HG02571 (cell line): ENCODE measurements at regions not wholly inside any gene's neighbourhood (a gene's known extent, or its start where the extent isn't known, plus 50 kb on each side); places are given as distances from the start of the nearest gene placed in this dataset.

Experiments
- ATAC-seq: cut with Tn5 transposase; IDR thresholded peaks from one replicate; pipeline ENCODE4 v1.9.1; 2021; ENCODE audit warnings: mild to moderate bottlenecking, moderate library complexity; ENCODE audit not compliant: unreplicated experiment

- no peak for ATAC-seq
These were observed 570.8 kb upstream of the TLE4 start for GRCh38 chr9:79001012-79001411.

GRCh38 chr9:79003514-79003913, 568.3 kb upstream of the TLE4 start:
- no peak for ATAC-seq

- no peak for ATAC-seq
These were observed 567.7 kb upstream of the TLE4 start for GRCh38 chr9:79004032-79004431.

GRCh38 chr9:79006546-79006945, 565.2 kb upstream of the TLE4 start:
- ATAC-seq, result no peak

- peak; percentile 89 for ATAC-seq
These were observed 563.9 kb upstream of the TLE4 start for GRCh38 chr9:79007701-79008483.

GRCh38 chr9:79008916-79009315, 562.8 kb upstream of the TLE4 start:
- no peak for ATAC-seq

GRCh38 chr9:79011461-79011860, 560.3 kb upstream of the TLE4 start:
- no peak for ATAC-seq

- ATAC-seq, result no peak
These were observed 559.2 kb upstream of the TLE4 start for GRCh38 chr9:79012561-79012960.

GRCh38 chr9:79013715-79014610, 557.8 kb upstream of the TLE4 start:
- ATAC-seq, result no peak

GRCh38 chr9:79014929-79015699, 556.7 kb upstream of the TLE4 start:
- ATAC-seq, result no peak

GRCh38 chr9:79015951-79016350, 555.8 kb upstream of the TLE4 start:
- no peak for ATAC-seq

GRCh38 chr9:79020276-79020675, 551.5 kb upstream of the TLE4 start:
- ATAC-seq, result no peak

GRCh38 chr9:79021084-79021483, 550.7 kb upstream of the TLE4 start:
- no peak for ATAC-seq

- no peak for ATAC-seq
These were observed 548.6 kb upstream of the TLE4 start for GRCh38 chr9:79023134-79023580.

GRCh38 chr9:79026316-79026715, 545.4 kb upstream of the TLE4 start:
- peak; percentile 79 for ATAC-seq

- no peak for ATAC-seq
These were observed 543.7 kb upstream of the TLE4 start for GRCh38 chr9:79028101-79028500.

GRCh38 chr9:79034583-79034982, 537.2 kb upstream of the TLE4 start:
- no peak for ATAC-seq

- no peak for ATAC-seq
These were observed 534.4 kb upstream of the TLE4 start for GRCh38 chr9:79037338-79037737.

GRCh38 chr9:79040671-79041070, 531.1 kb upstream of the TLE4 start:
- no peak for ATAC-seq

- ATAC-seq, result no peak
These were observed 530.5 kb upstream of the TLE4 start for GRCh38 chr9:79041266-79041665.

GRCh38 chr9:79043916-79044315, 527.8 kb upstream of the TLE4 start:
- no peak for ATAC-seq
